Panc1 (cell line): ENCODE measurements at regions not wholly inside any gene's neighbourhood (a gene's known extent, or its start where the extent isn't known, plus 50 kb on each side); places are given as distances from the start of the nearest gene placed in this dataset.

Experiments used
- ATAC-seq: fragments of 200-7000 bp; cut with Tn5 transposase; 2 replicates; pipeline ENCODE4 v1.9.1; 2020; ENCODE audit warnings: mild to moderate bottlenecking, moderate library complexity
- BruUV-seq: library from RNA; stranded (reverse); fragments of 400-500 nt; replicated peaks from 2 replicates; lab custom pipeline; 2021; lab: Mats Ljungman, UMichigan
- CTCF ChIA-PET: fragments of 300-600 bp; sonication (Branson Sonifier 250); formaldehyde crosslinking; loops from one replicate; lab custom pipeline; 2022; ENCODE audit warnings: antibody characterized with exemption; lab: Charles Lee
- POLR2A ChIA-PET: fragments of 300-600 bp; sonication (Branson Sonifier 250); formaldehyde crosslinking; loops from one replicate; lab custom pipeline; 2022; ENCODE audit warnings: antibody characterized with exemption; lab: Charles Lee
- DNase-seq: peaks from one replicate; pipeline ENCODE4 v3.0.0-alpha.2; 2010; ENCODE audit warnings: low read depth, low spot score
- H3K27ac ChIP-seq: 2 replicates; pipeline ENCODE4 v1.5.1; 2011; ENCODE audit warnings: mild to moderate bottlenecking, low read length, inconsistent platforms
- H3K27me3 ChIP-seq: fragments of 200-500 bp; sonication (Bioruptor generic); 2 replicates; pipeline ENCODE4 v1.6.0; 2014; ENCODE audit warnings: low read length, inconsistent platforms; ENCODE audit not compliant: control insufficient read depth, insufficient read depth
- H3K36me3 ChIP-seq: fragments of 200-500 bp; sonication (Bioruptor generic); 2 replicates; pipeline ENCODE4 v1.5.1; 2014; ENCODE audit warnings: inconsistent platforms, mild to moderate bottlenecking, low read length, moderate library complexity; ENCODE audit not compliant: control insufficient read depth, insufficient read depth
- H3K4me1 ChIP-seq: 2 replicates; pipeline ENCODE4 v1.5.1; 2011; ENCODE audit warnings: inconsistent platforms, mild to moderate bottlenecking, low read length, moderate library complexity; ENCODE audit not compliant: control insufficient read depth, insufficient read depth
- H3K4me3 ChIP-seq, 2 experiments: 2 replicates each; pipeline ENCODE4 v1.5.1; 2011 to 2012; ENCODE audit warnings: low read depth in 2 of 2, low read length in 2 of 2, mild to moderate bottlenecking in 2 of 2, inconsistent platforms in 1 of 2, moderate library complexity in 1 of 2
- H3K9me3 ChIP-seq: fragments of 200-500 bp; sonication (Bioruptor generic); 2 replicates; pipeline ENCODE4 v1.5.1; 2014; ENCODE audit warnings: low read depth, mild to moderate bottlenecking, inconsistent platforms, low read length, moderate library complexity; ENCODE audit not compliant: control insufficient read depth, insufficient read depth
- POLR2AphosphoS5 ChIP-seq: IDR thresholded peaks from 2 replicates; pipeline ENCODE4 v1.6.1; 2012; ENCODE audit warnings: mild to moderate bottlenecking, low read depth, low read length, moderate library complexity
- SIN3A ChIP-seq: IDR thresholded peaks from 2 replicates; pipeline ENCODE4 v1.6.1; 2012; ENCODE audit warnings: low read depth, mild to moderate bottlenecking, low read length, moderate library complexity, borderline replicate concordance; ENCODE audit not compliant: insufficient read depth
- TCF7L2 ChIP-seq: IDR thresholded peaks from 2 replicates; pipeline ENCODE4 v1.6.1; 2011; ENCODE audit warnings: mild to moderate bottlenecking, low read depth, low read length, inconsistent platforms
- in situ Hi-C: cut with HindIII; loops from 2 replicates; pipeline ENCODE4 v1.10.0; 2016; ENCODE audit warnings: low sequenced_read_pairs, low pct_unique_long_range_greater_than_20kb
- intact Hi-C: fragments of 100-400 bp; cut with micrococcal nuclease; formaldehyde crosslinking; loops from one replicate; pipeline ENCODE4 v1.10.0; 2022; ENCODE audit not compliant: unreplicated experiment
- TF ChIP-seq, protein P1 (sequence below): fragments of 450-650 bp; IDR thresholded peaks from 2 replicates; pipeline ENCODE4 v1.5.1; 2017; ENCODE audit warnings: mild to moderate bottlenecking
- TF ChIP-seq, protein P2 (sequence below), 2 experiments: IDR thresholded peaks; 2 replicates each; pipeline ENCODE4 v1.6.1; 2011 to 2012; ENCODE audit warnings: low read depth in 2 of 2, control low read depth in 1 of 2, low read length in 1 of 2, mild to moderate bottlenecking in 1 of 2, moderate library complexity in 1 of 2; ENCODE audit not compliant: insufficient read depth in 1 of 2

DNA sequence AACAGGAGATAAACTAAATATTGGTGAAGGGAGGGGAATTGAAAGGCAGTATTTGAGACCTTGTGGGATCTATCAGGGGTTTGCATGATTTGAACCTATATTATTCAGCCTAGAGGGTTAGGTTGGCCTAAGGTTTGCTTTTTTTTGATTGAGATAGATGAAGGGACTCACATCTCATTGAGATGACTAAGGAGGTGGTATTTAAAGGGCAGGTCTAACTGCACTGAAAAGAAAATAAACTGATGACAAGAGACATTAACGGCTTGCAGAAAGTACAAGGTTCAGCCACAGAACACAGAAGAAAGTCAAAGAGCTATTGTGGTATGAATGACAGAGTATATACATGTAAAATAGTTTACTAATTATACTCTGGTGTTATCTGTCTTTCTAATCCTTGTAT, 412.7 kb downstream of the CDH10 start:
- intact Hi-C loops, result no loop called here

DNA sequence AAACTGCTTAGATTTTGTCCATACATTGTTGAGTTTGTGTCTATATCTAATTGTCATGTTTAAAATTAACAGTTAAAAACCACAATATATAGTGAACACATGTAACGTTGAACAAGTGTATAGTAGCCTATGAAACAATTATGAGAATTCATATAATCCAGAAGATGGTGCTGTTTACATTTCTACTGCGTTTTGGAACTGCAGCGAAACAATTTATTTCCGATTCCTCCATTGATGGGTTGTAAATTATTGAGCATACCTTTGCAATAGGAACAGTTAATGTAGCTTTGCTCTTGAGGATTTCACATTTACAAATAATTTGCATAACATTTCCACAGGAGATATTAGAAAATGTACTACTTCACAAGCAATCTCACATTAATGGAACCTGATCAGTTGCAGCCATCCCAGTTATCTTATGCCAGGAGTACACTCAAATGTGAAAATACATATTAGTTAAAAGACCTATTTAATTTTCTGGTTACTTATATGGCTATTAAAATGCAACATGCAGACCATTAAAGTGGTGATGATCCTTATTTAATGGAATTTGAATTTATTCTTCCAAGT, 411.8 kb downstream of the CDH10 start:
- Histone ChIP-seq H3K4me1 (no peaks in the 10 kb centered on the region), H3K4me3 (no peak overlapping the region), H3K27me3 (no peaks in the 10 kb centered on the region), H3K36me3 (no peaks in the 10 kb centered on the region), H3K27ac (no peak overlapping the region), H3K9me3 (no peaks in the 10 kb centered on the region)
- no peak for TF ChIP-seq POLR2AphosphoS5
- TF ChIP-seq, protein P1, sequence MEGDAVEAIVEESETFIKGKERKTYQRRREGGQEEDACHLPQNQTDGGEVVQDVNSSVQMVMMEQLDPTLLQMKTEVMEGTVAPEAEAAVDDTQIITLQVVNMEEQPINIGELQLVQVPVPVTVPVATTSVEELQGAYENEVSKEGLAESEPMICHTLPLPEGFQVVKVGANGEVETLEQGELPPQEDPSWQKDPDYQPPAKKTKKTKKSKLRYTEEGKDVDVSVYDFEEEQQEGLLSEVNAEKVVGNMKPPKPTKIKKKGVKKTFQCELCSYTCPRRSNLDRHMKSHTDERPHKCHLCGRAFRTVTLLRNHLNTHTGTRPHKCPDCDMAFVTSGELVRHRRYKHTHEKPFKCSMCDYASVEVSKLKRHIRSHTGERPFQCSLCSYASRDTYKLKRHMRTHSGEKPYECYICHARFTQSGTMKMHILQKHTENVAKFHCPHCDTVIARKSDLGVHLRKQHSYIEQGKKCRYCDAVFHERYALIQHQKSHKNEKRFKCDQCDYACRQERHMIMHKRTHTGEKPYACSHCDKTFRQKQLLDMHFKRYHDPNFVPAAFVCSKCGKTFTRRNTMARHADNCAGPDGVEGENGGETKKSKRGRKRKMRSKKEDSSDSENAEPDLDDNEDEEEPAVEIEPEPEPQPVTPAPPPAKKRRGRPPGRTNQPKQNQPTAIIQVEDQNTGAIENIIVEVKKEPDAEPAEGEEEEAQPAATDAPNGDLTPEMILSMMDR, result peak; percentile 3; the same call in 1 of the 2 replicates
- TF ChIP-seq SIN3A, result no peak
- no peak for TF ChIP-seq TCF7L2
- TF ChIP-seq, protein P2, sequence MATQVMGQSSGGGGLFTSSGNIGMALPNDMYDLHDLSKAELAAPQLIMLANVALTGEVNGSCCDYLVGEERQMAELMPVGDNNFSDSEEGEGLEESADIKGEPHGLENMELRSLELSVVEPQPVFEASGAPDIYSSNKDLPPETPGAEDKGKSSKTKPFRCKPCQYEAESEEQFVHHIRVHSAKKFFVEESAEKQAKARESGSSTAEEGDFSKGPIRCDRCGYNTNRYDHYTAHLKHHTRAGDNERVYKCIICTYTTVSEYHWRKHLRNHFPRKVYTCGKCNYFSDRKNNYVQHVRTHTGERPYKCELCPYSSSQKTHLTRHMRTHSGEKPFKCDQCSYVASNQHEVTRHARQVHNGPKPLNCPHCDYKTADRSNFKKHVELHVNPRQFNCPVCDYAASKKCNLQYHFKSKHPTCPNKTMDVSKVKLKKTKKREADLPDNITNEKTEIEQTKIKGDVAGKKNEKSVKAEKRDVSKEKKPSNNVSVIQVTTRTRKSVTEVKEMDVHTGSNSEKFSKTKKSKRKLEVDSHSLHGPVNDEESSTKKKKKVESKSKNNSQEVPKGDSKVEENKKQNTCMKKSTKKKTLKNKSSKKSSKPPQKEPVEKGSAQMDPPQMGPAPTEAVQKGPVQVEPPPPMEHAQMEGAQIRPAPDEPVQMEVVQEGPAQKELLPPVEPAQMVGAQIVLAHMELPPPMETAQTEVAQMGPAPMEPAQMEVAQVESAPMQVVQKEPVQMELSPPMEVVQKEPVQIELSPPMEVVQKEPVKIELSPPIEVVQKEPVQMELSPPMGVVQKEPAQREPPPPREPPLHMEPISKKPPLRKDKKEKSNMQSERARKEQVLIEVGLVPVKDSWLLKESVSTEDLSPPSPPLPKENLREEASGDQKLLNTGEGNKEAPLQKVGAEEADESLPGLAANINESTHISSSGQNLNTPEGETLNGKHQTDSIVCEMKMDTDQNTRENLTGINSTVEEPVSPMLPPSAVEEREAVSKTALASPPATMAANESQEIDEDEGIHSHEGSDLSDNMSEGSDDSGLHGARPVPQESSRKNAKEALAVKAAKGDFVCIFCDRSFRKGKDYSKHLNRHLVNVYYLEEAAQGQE (IDR thresholded peaks at IDR 0.05; ENCODE audit: insufficient read depth in 1 of 2, low read depth in 2 of 2, low read length in 1 of 2), result no peak
- no TSS peak for BruUV-seq
- in situ Hi-C loops (no loop called here), intact Hi-C loops (no loop called here)
- no peak for DNase-seq
- CTCF ChIA-PET, result no interaction called here
- POLR2A ChIA-PET, result no interaction called here
- ATAC-seq, result no peak

More for the DNA sequence above, 412.7 kb downstream of the CDH10 start:
- H3K9me3 ChIP-seq, result no peaks in the 10 kb centered on the region
- ChIA-PET CTCF (no interaction called here), POLR2A (no interaction called here)
- TF ChIP-seq, protein P1, result no peak
- TF ChIP-seq, protein P2 (IDR thresholded peaks at IDR 0.05; ENCODE audit: insufficient read depth in 1 of 2, low read depth in 2 of 2, low read length in 1 of 2), result no peak
- TF ChIP-seq TCF7L2 (no peak), POLR2AphosphoS5 (no peak), SIN3A (no peak)
- no peak for DNase-seq
- no TSS peak for BruUV-seq
- no peaks in the 10 kb centered on the region for H3K4me1 ChIP-seq
- no peak overlapping the region for H3K27ac ChIP-seq
- H3K27me3 ChIP-seq, result no peaks in the 10 kb centered on the region
- in situ Hi-C loops, result no loop called here
- no peak overlapping the region for H3K4me3 ChIP-seq
- ATAC-seq, result no peak
- no peaks in the 10 kb centered on the region for H3K36me3 ChIP-seq
